ENCODE measurements at regions not wholly inside any gene's neighbourhood (a gene's known extent, or its start where the extent isn't known, plus 50 kb on each side); places are given as distances from the start of the nearest gene placed in this dataset.

DNA sequence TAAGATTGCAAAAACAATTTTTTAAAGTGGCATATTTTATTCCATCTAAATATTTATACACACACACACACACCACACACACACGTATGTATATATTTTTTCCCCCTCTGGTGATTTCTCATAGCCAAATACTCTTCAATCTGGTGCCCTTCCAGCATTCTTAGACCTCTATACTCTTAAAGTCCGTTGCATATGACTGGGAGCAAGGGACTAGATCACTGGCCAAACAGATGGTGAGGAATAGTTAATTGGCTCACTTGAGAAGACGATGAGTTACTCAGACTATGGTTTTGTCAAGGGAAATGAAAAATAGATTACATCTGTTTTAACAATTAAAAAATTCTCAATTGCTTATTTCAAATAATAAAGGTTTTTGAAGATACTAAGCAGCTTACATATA is 512.5 kb upstream of the LRRTM4 start:
- TF ChIP-seq, protein P1, sequence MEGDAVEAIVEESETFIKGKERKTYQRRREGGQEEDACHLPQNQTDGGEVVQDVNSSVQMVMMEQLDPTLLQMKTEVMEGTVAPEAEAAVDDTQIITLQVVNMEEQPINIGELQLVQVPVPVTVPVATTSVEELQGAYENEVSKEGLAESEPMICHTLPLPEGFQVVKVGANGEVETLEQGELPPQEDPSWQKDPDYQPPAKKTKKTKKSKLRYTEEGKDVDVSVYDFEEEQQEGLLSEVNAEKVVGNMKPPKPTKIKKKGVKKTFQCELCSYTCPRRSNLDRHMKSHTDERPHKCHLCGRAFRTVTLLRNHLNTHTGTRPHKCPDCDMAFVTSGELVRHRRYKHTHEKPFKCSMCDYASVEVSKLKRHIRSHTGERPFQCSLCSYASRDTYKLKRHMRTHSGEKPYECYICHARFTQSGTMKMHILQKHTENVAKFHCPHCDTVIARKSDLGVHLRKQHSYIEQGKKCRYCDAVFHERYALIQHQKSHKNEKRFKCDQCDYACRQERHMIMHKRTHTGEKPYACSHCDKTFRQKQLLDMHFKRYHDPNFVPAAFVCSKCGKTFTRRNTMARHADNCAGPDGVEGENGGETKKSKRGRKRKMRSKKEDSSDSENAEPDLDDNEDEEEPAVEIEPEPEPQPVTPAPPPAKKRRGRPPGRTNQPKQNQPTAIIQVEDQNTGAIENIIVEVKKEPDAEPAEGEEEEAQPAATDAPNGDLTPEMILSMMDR (IDR thresholded peaks at IDR 0.05), result no peak
- TF ChIP-seq POLR2AphosphoS5 (IDR thresholded peaks at IDR 0.05; ENCODE audit: insufficient read depth in 1 of 2, low read depth in 1 of 2) (no peak), POLR2A (IDR thresholded peaks at IDR 0.05) (no peak)

All from vagina (tissue), 2 donors.